ENCODE measurements at regions not wholly inside any gene's neighbourhood (a gene's known extent, or its start where the extent isn't known, plus 50 kb on each side); places are given as distances from the start of the nearest gene placed in this dataset.

- intact Hi-C loops (cut with micrococcal nuclease; ENCODE audit: unreplicated experiment): no loop called here
- CTCF ChIA-PET: no interaction called here
- H3K4me3 ChIP-seq (ENCODE audit: low read depth, low read length, poor library complexity, severe bottlenecking): no peak overlapping the region
- POLR2A ChIA-PET (ENCODE audit: low non-redundant PET): no interaction called here
- peaks cover 13% of the 10 kb centered on the region for H3K9me3 ChIP-seq (ENCODE audit: low read depth, low read length, poor library complexity, severe bottlenecking)
- no TSS peak for BruUV-seq (replicated peaks)
- H3K36me3 ChIP-seq (ENCODE audit: insufficient read depth, low read length, poor library complexity, severe bottlenecking): no peaks in the 10 kb centered on the region
- H3K27ac ChIP-seq (ENCODE audit: low read depth, low read length, poor library complexity, severe bottlenecking): no peak overlapping the region
- TF ChIP-seq CTCF (conservative IDR thresholded peaks at IDR 0.05; ENCODE audit: low read depth, low read length) (no peak), EZH2 (IDR thresholded peaks at IDR 0.05; ENCODE audit: borderline replicate concordance, low read depth, low read length, poor library complexity, severe bottlenecking) (no peak)
- DNase-seq (ENCODE audit: low spot score): no peak
- no peaks in the 10 kb centered on the region for H3K4me1 ChIP-seq (ENCODE audit: insufficient read depth, low read length, poor library complexity, severe bottlenecking)
- H3K27me3 ChIP-seq (replicated peaks; ENCODE audit: insufficient read depth, low read depth, low read length, poor library complexity): no peaks in the 10 kb centered on the region
Observed at GRCh38 chr7:119696336-119696735, 576.6 kb upstream of the KCND2 start.

DNA sequence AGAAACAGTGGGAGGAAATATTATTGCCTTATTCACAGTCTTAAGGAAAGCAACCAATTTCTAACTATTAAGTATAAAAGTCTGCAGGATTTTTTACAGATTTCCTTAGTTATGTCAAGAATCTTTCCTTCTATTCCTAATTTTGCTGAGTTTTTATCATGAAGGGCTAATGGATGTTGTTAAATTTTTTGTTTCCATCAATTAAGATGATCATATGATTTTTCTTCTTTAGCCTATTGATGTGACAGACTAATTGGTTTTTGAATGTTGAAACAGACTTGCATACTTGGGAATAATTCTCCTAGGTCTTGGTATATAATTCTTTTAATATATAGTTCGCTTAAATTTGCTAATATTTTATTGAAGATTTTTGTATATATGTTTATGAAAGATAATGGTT is 569.1 kb upstream of the KCND2 start:
- Histone ChIP-seq H3K4me1 (ENCODE audit: insufficient read depth, low read length, poor library complexity, severe bottlenecking) (no peaks in the 10 kb centered on the region), H3K27ac (ENCODE audit: low read depth, low read length, poor library complexity, severe bottlenecking) (no peak overlapping the region), H3K27me3 (replicated peaks; ENCODE audit: insufficient read depth, low read depth, low read length, poor library complexity) (no peaks in the 10 kb centered on the region), H3K36me3 (ENCODE audit: insufficient read depth, low read length, poor library complexity, severe bottlenecking) (no peaks in the 10 kb centered on the region), H3K4me3 (ENCODE audit: low read depth, low read length, poor library complexity, severe bottlenecking) (no peak overlapping the region), H3K9me3 (ENCODE audit: low read depth, low read length, poor library complexity, severe bottlenecking) (peaks cover 7% of the 10 kb centered on the region)
- TF ChIP-seq EZH2 (IDR thresholded peaks at IDR 0.05; ENCODE audit: borderline replicate concordance, low read depth, low read length, poor library complexity, severe bottlenecking): no peak
- no peak for TF ChIP-seq CTCF (conservative IDR thresholded peaks at IDR 0.05; ENCODE audit: low read depth, low read length)
- ChIA-PET POLR2A (ENCODE audit: low non-redundant PET) (no interaction called here), CTCF (no interaction called here)
- intact Hi-C loops (cut with micrococcal nuclease; ENCODE audit: unreplicated experiment): no loop called here
- no peak for DNase-seq (ENCODE audit: low spot score)
- BruUV-seq (replicated peaks): no TSS peak

DNA sequence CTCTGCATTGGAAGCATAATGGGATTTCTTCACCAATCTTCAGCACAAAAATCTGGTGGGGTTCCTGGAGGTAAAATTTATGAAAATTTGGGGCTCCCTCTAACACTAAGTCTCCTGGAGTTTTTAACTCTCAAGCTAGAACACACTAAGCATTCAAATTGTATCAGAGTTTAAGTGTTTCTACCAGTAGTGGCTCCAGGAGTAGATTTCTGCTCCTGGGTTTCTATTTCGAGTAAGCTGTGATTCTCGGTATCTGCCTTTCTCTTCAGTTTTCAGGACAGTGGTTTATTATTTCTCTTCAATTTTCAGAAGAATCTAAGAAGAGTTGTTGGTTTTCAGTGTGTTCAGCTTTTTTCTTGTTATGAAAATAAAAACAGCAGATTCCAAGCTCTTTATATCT is 566.4 kb upstream of the KCND2 start:
- DNase-seq (ENCODE audit: low spot score): no peak
- Histone ChIP-seq H3K4me3 (ENCODE audit: low read depth, low read length, poor library complexity, severe bottlenecking) (no peak overlapping the region), H3K4me1 (ENCODE audit: insufficient read depth, low read length, poor library complexity, severe bottlenecking) (no peaks in the 10 kb centered on the region), H3K36me3 (ENCODE audit: insufficient read depth, low read length, poor library complexity, severe bottlenecking) (no peaks in the 10 kb centered on the region), H3K9me3 (ENCODE audit: low read depth, low read length, poor library complexity, severe bottlenecking) (peaks cover 7% of the 10 kb centered on the region), H3K27ac (ENCODE audit: low read depth, low read length, poor library complexity, severe bottlenecking) (no peak overlapping the region), H3K27me3 (replicated peaks; ENCODE audit: insufficient read depth, low read depth, low read length, poor library complexity) (no peaks in the 10 kb centered on the region)
- POLR2A ChIA-PET (ENCODE audit: low non-redundant PET): no interaction called here
- no TSS peak for BruUV-seq (replicated peaks)
- TF ChIP-seq EZH2 (IDR thresholded peaks at IDR 0.05; ENCODE audit: borderline replicate concordance, low read depth, low read length, poor library complexity, severe bottlenecking) (no peak), CTCF (conservative IDR thresholded peaks at IDR 0.05; ENCODE audit: low read depth, low read length) (no peak)
- CTCF ChIA-PET: no interaction called here
- intact Hi-C loops (cut with micrococcal nuclease; ENCODE audit: unreplicated experiment): no loop called here

All from A673 (cell line).